ENCODE measurements at regions not wholly inside any gene's neighbourhood (a gene's known extent, or its start where the extent isn't known, plus 50 kb on each side); places are given as distances from the start of the nearest gene placed in this dataset.

- TF ChIP-seq CTCF (conservative IDR thresholded peaks at IDR 0.05 in 1 of 2, IDR thresholded peaks at IDR 0.05 in 1 of 2; ENCODE audit: extremely low read depth in 1 of 2, insufficient read depth in 1 of 2, low read depth in 1 of 2, low read length in 2 of 2) (no peak), EZH2 (IDR thresholded peaks at IDR 0.05; ENCODE audit: borderline replicate concordance, low read length) (no peak)
These were observed 283.9 kb upstream of the FOXQ1 start for GRCh38 chr6:1027795-1028569.

Measured in mammary epithelial cell (primary cell).